CD4-positive, alpha-beta T cell treated with Interleukin-6 for 4 hours (primary cell): ENCODE measurements at regions not wholly inside any gene's neighbourhood (a gene's known extent, or its start where the extent isn't known, plus 50 kb on each side); places are given as distances from the start of the nearest gene placed in this dataset.
"Not testable (repeated sequence)": the region's sequence is repeated elsewhere in the genome, so short reads cannot be mapped to it uniquely, and the experiment has no call there.

Experiments
- DNase-seq: peaks from one replicate; pipeline ENCODE4 v3.0.0-alpha.2; 2020; ENCODE audit warnings: mixed read lengths

DNA sequence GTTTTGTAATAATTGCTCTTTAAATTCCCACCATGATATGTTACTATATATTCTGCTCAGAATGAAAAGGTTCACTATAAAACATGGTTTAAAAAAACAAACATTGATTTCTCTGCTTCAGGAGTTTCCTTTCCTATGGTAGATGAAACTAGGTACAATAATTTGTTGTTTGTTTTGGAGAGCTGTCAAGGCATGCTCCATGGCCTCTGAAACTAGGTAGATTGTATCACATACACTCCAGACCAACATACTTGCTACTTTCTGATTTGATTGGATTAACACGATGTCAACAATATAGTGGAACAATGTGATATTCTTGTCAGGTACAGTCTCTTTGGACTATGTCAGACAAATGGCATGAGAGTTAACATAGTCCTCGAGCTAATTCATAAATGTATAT lies 452.7 kb upstream of the CDH9 start:
- no peak for DNase-seq

DNA sequence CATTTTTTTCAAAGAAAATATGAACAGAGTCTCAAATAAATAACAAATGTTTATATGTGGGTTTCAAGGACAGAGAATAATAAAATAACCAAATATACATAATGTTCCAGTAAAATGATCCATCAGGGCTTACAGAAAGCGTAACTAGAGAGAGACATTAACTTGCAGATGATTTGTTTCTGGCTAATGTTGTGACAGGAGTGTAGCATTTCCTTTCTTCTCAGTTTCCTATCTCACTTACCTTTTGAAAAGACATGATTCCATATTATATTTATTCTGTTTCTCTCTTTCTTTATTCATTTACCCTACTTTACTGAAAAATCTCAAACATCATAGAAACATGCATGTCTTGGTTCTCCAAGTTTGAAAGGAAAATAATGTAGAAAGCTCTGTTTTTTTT lies 451.3 kb upstream of the CDH9 start:
- no peak for DNase-seq

DNA sequence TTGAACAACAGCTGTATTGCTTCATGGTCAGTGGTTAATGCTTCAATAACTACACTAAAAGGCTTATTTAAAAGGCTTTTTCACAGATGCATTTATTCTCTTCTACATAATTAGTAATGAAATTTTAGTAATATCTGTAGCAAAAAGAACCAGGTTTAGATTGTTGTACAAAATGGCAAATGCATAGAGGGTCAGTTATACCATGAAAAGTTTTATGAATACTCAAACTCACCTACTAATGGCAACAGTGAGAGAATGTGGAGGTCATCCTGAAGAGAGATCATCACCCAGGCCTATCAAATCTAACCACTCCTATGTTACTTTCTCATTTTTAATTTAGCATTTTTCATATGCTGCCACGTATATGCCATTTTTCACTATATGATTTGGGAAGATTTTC lies 444.3 kb upstream of the CDH9 start:
- DNase-seq: no peak

DNA sequence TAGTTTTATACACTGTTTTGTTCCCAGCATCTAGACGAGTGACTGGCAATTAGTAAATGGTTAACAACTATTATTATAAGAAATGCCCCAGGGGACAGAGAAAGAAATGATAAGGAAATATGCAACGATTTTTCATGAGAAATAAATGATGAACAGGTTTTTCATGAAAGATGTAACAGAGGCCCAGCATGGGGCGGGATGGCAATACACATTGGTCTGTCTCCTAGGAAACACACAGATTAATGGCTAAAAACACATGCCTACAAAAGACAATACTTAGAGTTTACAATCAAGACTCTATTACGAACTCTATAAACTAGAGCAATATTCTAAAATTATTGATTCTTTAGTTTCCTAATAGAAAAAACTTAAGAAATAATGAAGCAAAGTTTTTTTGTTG lies 441.5 kb upstream of the CDH9 start:
- no peak for DNase-seq

DNA sequence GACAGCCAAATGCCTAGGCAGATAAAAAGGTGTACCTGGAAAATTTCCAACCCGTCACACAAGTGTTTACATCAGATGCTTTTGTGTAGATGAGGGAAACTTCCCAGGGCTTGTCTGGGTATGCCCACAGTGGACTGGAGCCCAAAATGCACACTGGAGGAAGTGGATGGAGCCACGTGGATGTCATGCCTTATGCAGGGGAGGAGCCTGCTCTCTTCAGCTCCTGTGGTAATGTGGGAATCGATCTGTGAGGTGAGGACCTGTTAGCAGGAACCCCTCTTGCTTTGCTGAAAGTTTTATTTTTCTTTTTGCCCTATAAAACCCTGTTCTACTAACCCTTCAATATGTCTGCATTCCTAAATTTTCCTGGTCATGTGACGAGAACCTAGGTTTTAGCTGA lies 439.2 kb upstream of the CDH9 start:
- no peak for DNase-seq

DNA sequence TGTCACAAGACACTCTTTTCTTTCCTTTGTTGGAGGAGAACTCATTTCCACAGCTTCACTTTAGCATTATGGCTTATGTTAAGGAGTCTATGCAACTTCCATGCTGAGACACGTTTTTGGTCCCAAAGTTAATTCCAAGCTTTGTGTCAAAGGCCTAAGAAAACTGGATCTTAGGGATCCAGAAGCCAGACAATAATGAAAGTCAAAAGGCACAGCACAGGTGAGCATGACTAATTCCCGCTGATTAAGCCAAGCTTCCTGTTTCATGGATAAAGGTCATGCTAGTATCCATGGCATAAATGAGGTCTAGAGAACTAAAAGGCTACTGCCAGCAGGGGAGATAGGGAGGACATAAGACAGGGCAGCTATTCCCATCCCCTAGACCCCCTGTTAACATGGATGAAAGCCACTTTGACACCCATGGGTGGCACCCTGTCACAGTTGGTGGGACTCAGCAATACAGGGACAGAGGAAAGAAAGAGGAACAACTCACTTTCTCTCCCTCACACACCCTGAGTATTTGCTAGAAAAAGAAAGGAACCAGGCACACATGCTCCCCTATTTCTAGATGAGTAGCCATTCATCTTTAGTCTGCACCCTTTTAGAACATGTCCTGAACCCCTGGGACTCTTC lies 438.1 kb upstream of the CDH9 start:
- no peak for DNase-seq

DNA sequence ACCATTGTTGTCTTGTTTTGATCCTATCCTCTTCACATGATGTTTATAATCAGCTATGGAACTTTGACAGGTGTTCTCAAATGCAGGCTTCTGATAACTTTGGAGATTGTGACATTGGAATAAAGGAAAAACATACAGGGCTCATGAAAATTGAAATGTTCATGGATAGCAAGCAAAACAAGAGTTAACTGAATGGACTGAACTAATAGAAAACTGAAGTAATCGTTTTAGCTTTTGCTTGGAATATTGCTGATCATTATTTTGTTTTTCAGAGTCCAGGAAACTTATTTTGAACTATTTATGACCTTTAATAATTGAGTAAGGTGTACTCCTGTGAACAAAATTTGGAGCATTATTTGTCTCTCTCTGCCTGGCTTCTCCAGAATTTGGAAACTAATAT lies 436.7 kb upstream of the CDH9 start:
- no peak for DNase-seq

DNA sequence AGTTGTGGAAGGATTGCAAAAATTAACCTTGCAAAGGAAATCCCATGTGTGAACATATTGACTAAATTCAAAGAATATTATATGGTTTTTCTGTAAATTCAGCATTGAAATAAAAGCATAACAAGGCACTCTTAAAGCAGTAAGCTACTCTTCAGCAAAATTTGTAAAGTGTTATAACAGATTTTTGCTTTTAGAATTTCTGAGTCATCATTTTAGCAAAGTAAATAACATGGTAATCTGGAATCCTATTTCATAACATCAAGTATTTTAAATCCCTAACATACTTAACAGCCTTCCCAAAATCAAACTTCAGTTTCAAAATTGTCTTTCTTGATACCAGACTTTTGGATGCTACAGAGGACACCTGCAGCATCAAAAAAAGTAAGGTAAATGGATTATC lies 436.0 kb upstream of the CDH9 start:
- no peak for DNase-seq

DNA sequence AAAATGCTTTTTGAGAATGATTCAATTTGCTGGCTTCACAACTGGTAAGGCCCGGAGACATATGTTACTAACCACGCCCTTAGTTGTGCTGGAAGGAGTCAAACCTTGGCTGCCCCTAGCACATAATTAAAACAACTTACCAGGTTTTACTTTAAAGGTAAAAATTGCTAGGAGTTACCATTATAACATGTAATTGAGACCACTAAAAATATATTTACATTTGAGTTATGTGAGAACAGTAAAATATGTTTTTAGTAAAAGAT lies 435.6 kb upstream of the CDH9 start:
- DNase-seq: no peak

DNA sequence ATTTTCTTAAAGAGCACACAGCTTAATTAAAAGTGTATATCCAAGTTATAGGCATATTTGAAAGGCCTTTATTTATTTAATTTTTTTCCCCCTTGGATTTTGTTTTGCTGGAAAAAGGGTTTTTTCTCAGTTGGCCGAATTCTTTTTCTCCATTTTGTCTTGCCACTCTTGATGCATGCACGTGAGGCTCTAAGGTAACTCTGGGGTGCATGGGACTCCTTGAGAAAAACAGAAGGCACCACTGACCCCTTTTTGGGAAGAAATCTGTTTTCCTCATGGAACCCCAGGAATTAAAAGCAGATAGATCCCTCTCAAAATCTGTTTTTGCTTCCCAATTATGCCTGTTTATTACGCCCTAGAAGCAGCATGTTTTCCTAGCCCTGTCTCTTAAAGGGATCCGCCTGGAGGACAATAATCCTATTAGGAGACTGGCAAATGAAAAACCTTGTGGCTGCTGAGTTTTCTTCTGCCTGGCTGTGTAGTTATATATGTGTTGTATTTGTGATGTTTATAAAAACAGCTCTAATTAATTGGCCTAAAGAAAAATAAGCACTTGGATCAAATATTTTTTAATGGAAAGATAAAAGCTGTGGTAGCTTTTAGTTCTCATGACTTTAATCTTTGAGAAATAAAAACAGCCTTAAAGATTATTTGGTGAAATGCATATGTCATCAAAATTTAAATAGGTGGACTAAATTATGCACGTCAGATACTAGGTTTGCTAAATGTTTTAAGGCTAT lies 435.1 kb upstream of the CDH9 start:
- DNase-seq: no peak

DNA sequence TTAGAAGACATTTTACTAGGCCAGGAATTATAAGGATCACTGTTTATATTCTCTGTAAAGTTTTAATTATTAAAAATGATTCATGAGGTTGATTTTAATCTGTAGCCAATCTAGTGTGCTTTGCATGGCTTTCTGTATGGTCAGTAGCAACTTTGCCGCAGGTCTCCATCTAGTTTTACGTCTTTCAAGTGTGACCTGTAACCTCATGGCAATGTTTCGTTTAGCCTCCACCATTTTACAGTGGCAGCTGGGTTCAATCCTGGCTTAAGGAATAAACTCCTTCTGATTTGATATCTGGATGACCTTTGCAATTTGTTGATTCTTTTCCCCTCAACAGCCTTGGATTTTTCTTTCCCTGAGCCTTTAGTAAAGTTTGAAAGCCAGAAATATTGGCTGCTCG lies 434.5 kb upstream of the CDH9 start:
- DNase-seq: no peak

DNA sequence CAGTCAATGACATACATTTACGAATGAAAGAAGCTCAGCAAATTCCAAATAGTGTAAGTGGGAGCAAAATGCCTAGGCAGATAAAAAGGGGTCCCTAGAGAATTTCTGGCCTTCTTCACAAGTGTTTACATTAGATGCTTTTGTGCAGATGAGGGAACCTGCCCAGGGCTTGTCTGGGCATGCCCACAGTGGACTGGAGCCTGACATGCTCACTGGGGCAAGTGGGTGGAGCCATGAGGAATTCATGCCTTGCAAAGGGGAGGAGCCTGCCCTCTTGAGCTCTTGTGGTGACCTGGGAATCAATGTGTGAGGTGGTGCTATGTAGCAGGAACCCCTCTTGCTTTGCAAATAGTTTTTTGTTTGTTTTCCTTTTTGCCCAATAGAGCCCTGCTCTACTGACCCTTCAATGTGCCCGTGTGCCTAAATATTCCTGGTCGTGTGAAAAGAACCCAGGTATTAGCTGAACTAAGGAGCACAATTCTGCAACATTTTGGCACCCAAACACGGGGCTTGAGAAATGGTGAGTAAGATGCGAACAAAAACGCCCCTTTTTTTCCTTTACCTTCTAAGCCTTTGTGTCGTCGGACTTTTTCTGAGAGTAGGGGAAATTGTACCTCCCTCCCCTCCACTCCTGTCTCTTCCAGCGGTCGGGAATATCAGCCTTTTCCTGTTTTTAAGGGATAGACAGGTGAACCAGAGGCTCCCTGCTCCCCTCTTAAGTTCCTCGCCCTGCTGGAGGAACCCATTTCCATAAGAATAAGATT lies 433.8 kb upstream of the CDH9 start:
- no peak for DNase-seq

DNA sequence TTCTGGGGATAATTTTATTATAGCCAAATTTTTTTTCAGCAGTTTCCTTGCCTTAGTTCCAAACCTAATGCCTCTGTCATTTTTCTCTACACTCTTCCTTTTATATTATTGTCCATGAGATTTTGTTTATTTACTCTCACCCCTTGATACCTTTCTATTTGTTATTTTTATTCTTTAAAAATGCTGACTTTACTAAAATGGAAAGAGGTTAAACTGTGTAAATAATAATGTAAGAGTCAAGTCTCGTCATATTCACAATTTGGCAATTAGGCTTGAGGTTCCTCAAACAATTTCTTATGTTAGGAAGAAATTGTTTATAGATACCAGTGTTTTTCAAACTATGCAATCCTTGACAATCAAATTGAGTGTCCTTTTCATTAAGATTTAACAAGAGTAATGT lies 428.6 kb upstream of the CDH9 start:
- DNase-seq: no peak

DNA sequence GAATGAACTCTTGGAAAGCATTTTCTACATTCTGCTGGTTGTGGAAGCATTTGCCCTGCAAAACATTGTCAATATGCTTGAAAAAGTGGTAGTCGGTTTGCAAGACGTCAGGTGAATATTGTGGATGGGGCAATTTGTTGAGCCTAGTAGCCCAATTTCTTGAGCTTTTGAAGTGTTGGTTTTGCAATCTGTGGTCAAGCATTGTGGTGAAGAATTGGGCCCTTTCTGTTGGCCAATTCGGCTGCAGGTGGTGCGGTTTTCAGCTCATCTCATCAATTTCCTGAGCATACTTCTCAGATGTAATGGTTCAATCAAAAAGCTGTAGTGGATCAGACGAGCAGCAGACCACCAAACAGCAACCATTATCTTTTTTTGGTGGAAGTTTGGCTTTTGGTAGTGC lies 426.8 kb upstream of the CDH9 start:
- no peak for DNase-seq

DNA sequence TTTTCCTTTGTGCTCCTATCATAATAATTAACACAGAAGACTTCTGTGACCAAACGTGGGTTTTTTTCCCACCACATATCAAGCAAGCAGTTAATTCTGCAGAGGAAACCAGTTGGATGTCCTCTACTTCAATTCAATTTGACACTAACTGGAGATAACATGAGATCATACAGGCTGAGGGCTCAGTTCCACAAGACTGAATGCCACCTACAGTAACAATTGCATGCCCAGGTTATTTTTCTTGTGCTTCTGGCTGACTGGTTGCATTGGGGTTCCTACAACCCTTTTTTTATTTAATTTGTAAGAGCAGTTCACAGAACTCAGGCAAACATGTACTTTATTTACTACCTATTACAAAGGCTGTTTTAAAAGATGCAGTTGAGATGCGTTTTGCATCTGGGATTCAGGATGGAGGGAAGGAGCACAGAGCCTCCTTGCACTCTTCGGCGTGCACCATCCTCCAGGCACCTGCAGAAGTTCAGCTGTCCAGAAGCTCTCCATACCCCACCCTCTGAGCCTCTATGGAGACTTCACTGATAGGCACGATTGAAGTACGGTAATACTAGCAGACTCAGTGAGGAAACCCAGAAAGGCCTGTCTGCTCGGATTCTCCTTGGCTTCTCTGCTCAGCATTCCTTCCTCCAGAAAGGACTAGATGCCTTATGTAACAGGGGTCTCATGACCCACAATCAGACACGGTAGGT lies 425.2 kb upstream of the CDH9 start:
- DNase-seq: no peak

DNA sequence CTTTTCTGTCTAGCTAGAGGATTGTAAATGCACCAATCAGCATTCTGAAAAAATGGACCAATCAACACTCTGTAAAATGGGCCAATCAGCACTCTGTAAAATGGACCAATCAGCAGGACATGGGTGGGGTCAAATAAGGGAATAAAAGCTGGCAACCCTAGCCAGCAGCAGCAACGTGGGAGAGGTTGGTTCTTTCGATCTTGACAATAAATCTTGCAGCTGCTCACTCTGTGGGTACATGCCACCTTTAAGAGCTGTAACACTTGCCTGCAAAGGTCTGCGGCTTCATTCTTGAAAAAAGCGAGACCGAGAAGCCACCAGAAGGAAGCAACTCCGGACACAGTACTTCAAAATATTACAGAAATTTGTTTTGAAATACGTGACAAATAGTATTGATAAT lies 424.6 kb upstream of the CDH9 start:
- no peak for DNase-seq

DNA sequence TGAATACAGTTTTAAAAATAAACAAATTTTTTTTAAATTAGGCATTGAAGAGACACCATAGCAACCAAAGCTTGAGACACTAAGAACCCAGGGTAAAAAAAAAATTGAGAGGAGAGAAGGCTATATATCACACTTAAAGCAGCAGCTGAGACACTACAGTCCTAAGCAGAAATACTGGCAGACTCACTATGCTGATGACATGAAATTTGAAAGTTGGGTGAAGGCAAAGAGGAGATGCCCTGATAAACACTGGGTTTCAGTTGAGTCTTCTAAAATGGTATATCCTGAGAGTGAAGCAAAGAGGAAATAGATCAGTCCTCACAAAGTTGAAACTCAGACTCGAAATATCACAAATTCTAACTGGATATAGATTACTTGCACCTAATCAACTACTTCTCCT lies 419.9 kb upstream of the CDH9 start:
- DNase-seq: no peak

DNA sequence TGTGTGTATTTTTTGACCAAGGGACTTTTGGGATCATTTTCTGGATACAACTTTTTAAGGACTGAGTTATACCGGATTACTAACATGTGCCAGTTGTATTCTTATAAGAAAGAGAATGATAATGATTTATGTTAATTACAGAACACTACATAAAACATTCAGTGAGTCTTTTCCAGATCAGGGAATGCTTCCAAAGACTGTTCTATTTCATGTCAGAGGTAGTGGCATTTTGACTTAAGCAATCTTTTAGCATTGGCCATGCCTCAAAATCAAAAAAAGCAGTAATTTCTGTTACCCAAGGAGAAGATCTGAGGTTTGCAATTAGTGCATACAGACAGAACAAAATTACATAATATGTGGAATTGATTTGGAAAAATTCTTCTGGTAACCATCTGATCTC lies 413.0 kb upstream of the CDH9 start:
- no peak for DNase-seq

DNA sequence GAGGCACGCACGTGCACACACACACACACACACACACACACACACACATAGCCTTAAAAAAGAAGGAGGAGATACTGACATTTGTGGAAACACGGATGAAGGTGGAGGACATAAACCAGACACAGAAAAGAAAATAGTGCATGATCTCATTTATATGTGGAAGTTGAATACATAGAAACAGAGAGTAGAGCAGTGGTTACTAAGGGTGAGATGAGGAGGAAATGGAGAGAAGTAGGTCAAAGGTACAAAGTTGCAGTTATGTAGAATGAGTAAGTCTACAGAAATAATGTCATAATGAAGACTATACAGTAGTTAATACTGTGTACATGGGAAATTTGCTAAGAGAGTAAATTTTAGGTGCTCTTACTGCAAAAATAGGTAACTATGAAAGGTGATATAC lies 412.2 kb upstream of the CDH9 start:
- no peak for DNase-seq

DNA sequence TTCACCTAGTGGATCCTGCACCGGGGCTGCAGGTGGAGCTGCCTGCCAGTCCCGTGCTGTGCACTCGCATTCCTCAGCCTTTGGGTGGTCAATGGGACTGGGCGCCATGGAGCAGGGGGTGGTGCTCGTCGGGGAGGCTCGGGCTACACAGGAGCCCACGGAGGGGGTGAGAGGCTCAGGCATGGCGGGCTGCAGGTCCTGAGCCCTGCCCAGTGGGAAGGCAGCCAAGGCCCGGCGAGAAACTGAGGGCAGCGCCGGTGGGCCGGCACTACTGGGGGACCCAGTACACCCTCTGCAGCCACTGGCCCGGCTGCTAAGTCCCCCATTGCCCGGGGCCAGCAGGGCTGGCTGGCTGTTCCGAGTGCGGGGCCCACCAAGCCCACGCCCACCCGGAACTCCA lies 401.0 kb upstream of the CDH9 start:
- not testable (repeated sequence) for DNase-seq

DNA sequence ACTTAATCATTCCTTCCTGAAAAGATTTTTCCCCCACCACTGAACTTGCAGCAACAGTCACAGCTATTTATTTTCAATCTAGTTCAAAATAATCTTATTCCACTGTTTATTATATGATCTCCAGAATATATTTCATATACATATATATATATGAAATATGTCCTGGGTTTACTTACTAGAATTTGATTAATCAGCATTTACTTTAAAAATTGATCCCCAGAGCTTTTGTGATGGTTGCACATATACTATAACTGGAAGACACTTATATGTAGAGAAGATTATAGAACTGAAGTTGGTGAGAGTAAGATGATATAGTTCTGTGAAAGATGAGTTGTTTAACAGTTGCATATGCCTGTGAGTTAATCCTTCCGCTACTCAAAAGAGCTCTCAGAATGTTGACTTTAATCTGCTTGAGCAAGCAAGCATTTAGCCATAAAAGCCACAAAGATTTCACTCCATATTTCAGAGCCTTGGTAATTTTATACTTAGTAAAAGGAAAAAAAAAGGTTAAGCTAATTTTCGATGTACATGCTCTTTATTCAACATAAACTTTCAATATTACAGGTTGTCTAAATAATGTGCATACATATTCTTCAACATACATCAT lies 399.3 kb upstream of the CDH9 start:
- DNase-seq: no peak

DNA sequence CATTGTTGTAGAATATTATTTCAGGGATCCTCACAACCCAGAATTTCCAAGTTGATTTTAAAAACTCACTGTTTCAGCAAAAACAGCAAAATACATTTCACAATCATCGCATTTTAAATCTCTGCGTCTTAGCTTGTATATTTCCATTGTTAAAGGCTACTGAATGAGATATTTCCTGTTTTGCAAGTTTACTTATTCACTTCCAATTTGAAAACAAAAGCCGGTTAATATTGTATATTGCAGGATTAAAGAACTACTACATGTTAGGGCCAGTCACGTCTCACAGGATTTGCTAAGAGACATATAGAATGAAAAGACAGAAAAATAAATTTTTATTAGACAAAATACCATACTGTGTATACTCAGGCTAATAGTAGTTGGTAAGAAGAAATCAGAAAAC lies 395.9 kb upstream of the CDH9 start:
- DNase-seq: no peak

DNA sequence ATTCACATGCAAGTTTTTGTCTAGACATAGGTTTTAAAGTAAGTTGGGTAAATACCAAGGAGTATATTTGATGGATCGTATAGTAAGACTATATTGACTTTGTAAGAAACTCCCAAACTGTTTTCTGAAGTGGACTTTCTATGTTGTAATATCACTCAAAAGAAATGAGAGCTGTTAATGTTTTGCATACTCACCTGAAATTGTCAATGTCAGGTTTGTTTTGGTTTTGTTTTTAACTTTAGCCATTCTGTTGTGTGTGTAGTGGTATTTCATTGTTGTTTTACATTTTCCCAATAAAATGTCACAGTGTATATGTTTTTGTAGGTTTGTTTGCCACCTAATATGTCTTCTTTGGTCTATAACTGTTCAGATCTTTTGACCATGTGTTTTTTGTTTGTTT lies 375.7 kb upstream of the CDH9 start:
- no peak for DNase-seq

DNA sequence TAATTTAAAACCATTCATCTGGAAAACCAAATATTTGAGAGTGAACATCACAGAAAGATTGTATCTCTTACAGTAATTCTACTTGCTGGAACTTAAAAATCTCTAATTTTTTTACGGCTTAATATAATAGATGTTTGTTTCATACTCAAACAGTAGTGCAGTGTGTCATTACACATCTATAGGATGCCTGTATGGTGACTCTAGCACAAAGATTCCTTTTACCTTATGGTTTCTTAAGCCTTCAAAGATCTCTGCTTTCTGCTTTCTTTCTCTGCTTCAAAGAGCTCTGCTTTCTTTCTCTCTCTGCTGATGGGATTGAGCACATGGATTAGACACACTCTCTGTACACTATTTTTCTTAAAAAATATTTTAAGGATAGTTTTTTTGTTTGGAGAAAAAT lies 374.0 kb upstream of the CDH9 start:
- no peak for DNase-seq
